ENCODE measurements at regions not wholly inside any gene's neighbourhood (a gene's known extent, or its start where the extent isn't known, plus 50 kb on each side); places are given as distances from the start of the nearest gene placed in this dataset.

DNA sequence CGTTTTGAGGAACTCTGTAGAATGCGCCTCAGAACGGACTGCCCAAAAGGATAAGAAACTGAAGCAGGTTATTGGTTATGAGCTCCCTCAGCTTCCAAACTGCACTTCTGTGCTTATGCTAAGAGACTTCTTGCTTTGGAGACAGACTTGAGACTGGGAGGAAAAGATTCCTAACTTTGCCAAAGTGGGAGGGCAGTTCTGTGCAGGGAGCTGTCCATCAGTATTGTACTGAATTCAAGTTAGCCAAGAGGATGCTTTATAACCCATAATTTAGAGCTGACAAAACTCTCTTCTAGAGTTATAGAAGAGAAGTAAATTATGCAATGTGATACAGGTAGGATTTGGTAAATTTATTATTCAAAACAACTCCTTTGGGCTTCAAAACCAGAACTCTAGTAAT is 519.8 kb upstream of the GBE1 start:
- DNase-seq = peak; percentile 61
- Histone ChIP-seq H3K9ac (ENCODE audit: low read length) (no peak overlapping the region), H3K4me1 (ENCODE audit: insufficient read depth, low read length) (no peaks in the 10 kb centered on the region), H3K27ac (ENCODE audit: low read length) (no peak overlapping the region), H3K4me2 (ENCODE audit: low read length) (no peak overlapping the region), H3K9me3 (ENCODE audit: low read length) (no peaks in the 10 kb centered on the region), H4K20me1 (ENCODE audit: low read length) (no peaks in the 10 kb centered on the region), H3K9me2 (replicated peaks; ENCODE audit: low read length) (no peaks in the 10 kb centered on the region), H3F3A (ENCODE audit: low read length, unreplicated experiment) (no peaks in the 10 kb centered on the region), H3K27me3 (ENCODE audit: low read length) (no peaks in the 10 kb centered on the region), H3K36me3 (ENCODE audit: low read depth, low read length) (no peaks in the 10 kb centered on the region), H3K79me2 (ENCODE audit: low read length) (no peaks in the 10 kb centered on the region), H3K4me3 (ENCODE audit: low read length) (no peak overlapping the region), H2AFZ (ENCODE audit: low read length) (no peak overlapping the region)
- intact Hi-C loops (cut with micrococcal nuclease) = no loop called here
- CTCF ChIA-PET = no interaction called here
- BruUV-seq (replicated peaks) = no TSS peak
- peak; percentile 61; the same call in 1 of the 2 replicates for ATAC-seq
- no peak for TF ChIP-seq EZH2 (IDR thresholded peaks at IDR 0.05; ENCODE audit: low read length, unreplicated experiment)
- TF ChIP-seq CTCF (conservative IDR thresholded peaks at IDR 0.05; ENCODE audit: low read depth, low read length) = no peak
- no peak for TF ChIP-seq EZH2phosphoT487 (IDR thresholded peaks at IDR 0.05; ENCODE audit: borderline replicate concordance, low read length)
- POLR2A ChIA-PET (ENCODE audit: unreplicated experiment) = no interaction called here

- Histone ChIP-seq H3K27ac (ENCODE audit: low read length) (no peak overlapping the region), H3K9ac (ENCODE audit: low read length) (no peak overlapping the region), H3K79me2 (ENCODE audit: low read length) (no peaks in the 10 kb centered on the region), H3K4me2 (ENCODE audit: low read length) (no peak overlapping the region), H3K4me3 (ENCODE audit: low read length) (no peak overlapping the region), H3K9me2 (replicated peaks; ENCODE audit: low read length) (no peaks in the 10 kb centered on the region), H3F3A (ENCODE audit: low read length, unreplicated experiment) (no peaks in the 10 kb centered on the region), H3K9me3 (ENCODE audit: low read length) (no peaks in the 10 kb centered on the region), H3K4me1 (ENCODE audit: insufficient read depth, low read length) (no peaks in the 10 kb centered on the region), H4K20me1 (ENCODE audit: low read length) (no peaks in the 10 kb centered on the region), H3K27me3 (ENCODE audit: low read length) (no peaks in the 10 kb centered on the region), H3K36me3 (ENCODE audit: low read depth, low read length) (no peaks in the 10 kb centered on the region), H2AFZ (ENCODE audit: low read length) (no peak overlapping the region)
- ChIA-PET CTCF (no interaction called here), POLR2A (ENCODE audit: unreplicated experiment) (no interaction called here)
- ATAC-seq = no peak
- DNase-seq = no peak
- intact Hi-C loops (cut with micrococcal nuclease) = no loop called here
- TF ChIP-seq EZH2phosphoT487 (IDR thresholded peaks at IDR 0.05; ENCODE audit: borderline replicate concordance, low read length) = no peak
- TF ChIP-seq CTCF (conservative IDR thresholded peaks at IDR 0.05; ENCODE audit: low read depth, low read length) = no peak
- no peak for TF ChIP-seq EZH2 (IDR thresholded peaks at IDR 0.05; ENCODE audit: low read length, unreplicated experiment)
- BruUV-seq (replicated peaks) = no TSS peak
These were observed 515.5 kb upstream of the GBE1 start for GRCh38 chr3:82276992-82277391.

DNA sequence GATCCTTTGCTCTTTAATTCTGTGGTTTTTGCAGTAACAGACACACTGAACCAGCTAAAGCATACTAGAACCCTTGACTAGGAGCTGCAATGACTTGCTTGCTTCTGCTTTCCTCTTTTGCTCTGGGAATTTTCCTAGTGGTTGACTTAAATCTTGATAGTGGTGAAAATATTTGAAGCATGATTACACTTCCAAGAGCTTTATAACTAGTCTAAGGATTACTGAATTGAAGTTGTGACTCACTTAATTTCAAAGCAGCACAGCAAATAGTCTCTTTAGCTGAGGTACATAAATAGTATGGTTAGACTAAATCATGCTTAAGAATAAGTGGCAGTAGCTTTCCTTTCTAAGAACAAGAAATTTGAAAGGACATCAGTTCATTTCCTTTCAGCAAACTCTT is 513.5 kb upstream of the GBE1 start:
- ChIA-PET CTCF (no interaction called here), POLR2A (ENCODE audit: unreplicated experiment) (no interaction called here)
- H3K9me2 ChIP-seq (replicated peaks; ENCODE audit: low read length) = no peaks in the 10 kb centered on the region
- no peaks in the 10 kb centered on the region for H3F3A ChIP-seq (ENCODE audit: low read length, unreplicated experiment)
- no peaks in the 10 kb centered on the region for H3K36me3 ChIP-seq (ENCODE audit: low read depth, low read length)
- no peak overlapping the region for H3K4me2 ChIP-seq (ENCODE audit: low read length)
- no peaks in the 10 kb centered on the region for H3K27me3 ChIP-seq (ENCODE audit: low read length)
- intact Hi-C loops (cut with micrococcal nuclease) = no loop called here
- H3K9ac ChIP-seq (ENCODE audit: low read length) = no peak overlapping the region
- ATAC-seq (peak; percentile 51), DNase-seq (peak; percentile 13)
- no peaks in the 10 kb centered on the region for H4K20me1 ChIP-seq (ENCODE audit: low read length)
- H3K27ac ChIP-seq (ENCODE audit: low read length) = no peak overlapping the region
- BruUV-seq (replicated peaks) = no TSS peak
- no peak overlapping the region for H2AFZ ChIP-seq (ENCODE audit: low read length)
- H3K9me3 ChIP-seq (ENCODE audit: low read length) = no peaks in the 10 kb centered on the region
- no peaks in the 10 kb centered on the region for H3K79me2 ChIP-seq (ENCODE audit: low read length)
- H3K4me1 ChIP-seq (ENCODE audit: insufficient read depth, low read length) = no peaks in the 10 kb centered on the region
- TF ChIP-seq EZH2phosphoT487 (IDR thresholded peaks at IDR 0.05; ENCODE audit: borderline replicate concordance, low read length) (no peak), CTCF (conservative IDR thresholded peaks at IDR 0.05; ENCODE audit: low read depth, low read length) (no peak), EZH2 (IDR thresholded peaks at IDR 0.05; ENCODE audit: low read length, unreplicated experiment) (no peak)
- H3K4me3 ChIP-seq (ENCODE audit: low read length) = no peak overlapping the region

Measured in PC-3 (cell line).